Activated CD8-positive, alpha-beta T cell treated with anti-CD3 and anti-CD28 coated beads for 36 hours (primary cell): ENCODE measurements at regions not wholly inside any gene's neighbourhood (a gene's known extent, or its start where the extent isn't known, plus 50 kb on each side); places are given as distances from the start of the nearest gene placed in this dataset.
"Not testable (repeated sequence)": the region's sequence is repeated elsewhere in the genome, so short reads cannot be mapped to it uniquely, and the experiment has no call there.

ENCODE experiments used
- ATAC-seq: fragments of 200-7000 bp; cut with Tn5 transposase; one replicate; pipeline ENCODE4 v1.10.0; 2021; ENCODE audit warnings: mild to moderate bottlenecking, moderate library complexity
- CTCF ChIA-PET: fragments of 350-600 bp; sonication (Branson Sonifier 250); formaldehyde crosslinking; loops from one replicate; lab custom pipeline; 2021; ENCODE audit warnings: antibody characterized with exemption; lab: Charles Lee
- POLR2A ChIA-PET: fragments of 350-600 bp; sonication (Branson Sonifier 250); formaldehyde crosslinking; loops from one replicate; lab custom pipeline; 2021; ENCODE audit warnings: antibody characterized with exemption; lab: Charles Lee
- DNase-seq: peaks from one replicate; pipeline ENCODE4 v3.0.0-alpha.2; 2020
- H3K27ac Mint-ChIP-seq: one replicate; pipeline ENCODE4 v1.8.0; 2021; ENCODE audit warnings: mild to moderate bottlenecking, mixed read lengths
- H3K27me3 Mint-ChIP-seq: one replicate; pipeline ENCODE4 v1.8.0; 2021; ENCODE audit warnings: mixed read lengths
- H3K36me3 Mint-ChIP-seq: one replicate; pipeline ENCODE4 v1.8.0; 2021; ENCODE audit warnings: low read depth, mixed read lengths
- H3K4me1 Mint-ChIP-seq: one replicate; pipeline ENCODE4 v1.8.0; 2021; ENCODE audit warnings: low read depth, mixed read lengths
- H3K4me3 Mint-ChIP-seq: one replicate; pipeline ENCODE4 v1.8.0; 2021; ENCODE audit warnings: mild to moderate bottlenecking, moderate library complexity, mixed read lengths
- H3K9me3 Mint-ChIP-seq: one replicate; pipeline ENCODE4 v1.8.0; 2021; ENCODE audit warnings: mixed read lengths
- intact Hi-C: fragments of 100-400 bp; cut with micrococcal nuclease; formaldehyde crosslinking; loops from one replicate; pipeline ENCODE4 v1.10.0; 2022
- TF ChIP-seq, protein P1 (sequence below): fragments of 200-600 bp; IDR thresholded peaks from one replicate; pipeline ENCODE4 v1.8.0; 2022; ENCODE audit warnings: antibody characterized with exemption, mild to moderate bottlenecking

DNA sequence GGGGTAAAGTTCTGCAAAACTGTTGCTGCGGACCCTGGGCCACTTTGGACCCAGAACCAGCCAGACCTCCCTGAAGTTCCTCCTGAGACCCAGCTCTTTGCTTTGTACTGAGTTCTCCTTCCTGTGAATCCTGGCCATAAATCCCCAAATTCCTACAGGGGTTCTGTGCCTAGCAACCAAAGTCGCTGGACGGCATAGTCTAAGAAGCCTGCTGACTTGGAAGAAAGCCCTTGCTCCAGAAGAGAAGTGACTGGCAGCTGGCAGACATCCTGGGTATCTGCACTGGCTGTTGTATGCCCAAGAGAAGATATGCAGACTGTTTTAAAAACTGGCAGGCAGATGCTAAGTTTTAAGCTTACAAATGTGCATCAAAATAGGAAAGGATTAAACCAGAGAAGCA, 99.9 kb upstream of the SLC24A4 start:
- ATAC-seq (no peak), DNase-seq (no peak)
- ChIA-PET POLR2A (no interaction called here), CTCF (no interaction called here)
- Mint-ChIP-seq H3K27ac (no peak overlapping the region), H3K9me3 (no peaks in the 10 kb centered on the region), H3K27me3 (peaks cover 2% of the 10 kb centered on the region), H3K4me1 (no peaks in the 10 kb centered on the region), H3K36me3 (no peaks in the 10 kb centered on the region), H3K4me3 (no peak overlapping the region)
- intact Hi-C loops = no loop called here
- TF ChIP-seq, protein P1, sequence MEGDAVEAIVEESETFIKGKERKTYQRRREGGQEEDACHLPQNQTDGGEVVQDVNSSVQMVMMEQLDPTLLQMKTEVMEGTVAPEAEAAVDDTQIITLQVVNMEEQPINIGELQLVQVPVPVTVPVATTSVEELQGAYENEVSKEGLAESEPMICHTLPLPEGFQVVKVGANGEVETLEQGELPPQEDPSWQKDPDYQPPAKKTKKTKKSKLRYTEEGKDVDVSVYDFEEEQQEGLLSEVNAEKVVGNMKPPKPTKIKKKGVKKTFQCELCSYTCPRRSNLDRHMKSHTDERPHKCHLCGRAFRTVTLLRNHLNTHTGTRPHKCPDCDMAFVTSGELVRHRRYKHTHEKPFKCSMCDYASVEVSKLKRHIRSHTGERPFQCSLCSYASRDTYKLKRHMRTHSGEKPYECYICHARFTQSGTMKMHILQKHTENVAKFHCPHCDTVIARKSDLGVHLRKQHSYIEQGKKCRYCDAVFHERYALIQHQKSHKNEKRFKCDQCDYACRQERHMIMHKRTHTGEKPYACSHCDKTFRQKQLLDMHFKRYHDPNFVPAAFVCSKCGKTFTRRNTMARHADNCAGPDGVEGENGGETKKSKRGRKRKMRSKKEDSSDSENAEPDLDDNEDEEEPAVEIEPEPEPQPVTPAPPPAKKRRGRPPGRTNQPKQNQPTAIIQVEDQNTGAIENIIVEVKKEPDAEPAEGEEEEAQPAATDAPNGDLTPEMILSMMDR = no peak

DNA sequence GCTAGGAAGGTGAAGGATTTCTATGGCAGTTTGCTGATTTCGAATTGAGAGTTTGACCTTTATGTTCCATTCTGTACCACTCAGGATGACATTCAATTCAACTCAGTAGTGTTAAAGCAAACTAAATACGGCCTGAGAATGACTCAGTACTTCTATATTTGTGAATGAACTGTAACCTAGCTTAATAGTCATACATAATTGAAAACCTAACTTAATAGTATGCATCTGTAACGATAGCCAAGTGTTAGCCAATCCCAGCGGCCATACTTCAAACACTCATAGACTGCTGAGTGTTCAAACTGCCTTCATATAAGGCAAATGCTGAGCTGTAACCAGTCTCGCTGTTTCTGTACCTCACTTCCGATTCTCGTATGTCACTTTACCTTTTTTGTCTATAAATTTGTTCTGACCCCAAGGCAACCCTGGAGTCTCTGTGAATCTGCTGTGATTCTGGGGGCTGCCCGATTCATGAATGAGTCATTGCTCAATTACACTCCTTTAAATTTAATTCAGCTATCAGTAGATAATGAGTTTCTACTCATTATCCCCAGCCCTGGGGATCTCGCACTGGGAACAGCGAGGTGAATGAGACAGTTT, 98.5 kb upstream of the SLC24A4 start:
- TF ChIP-seq, protein P1 = no peak
- Mint-ChIP-seq H3K27me3 (peaks cover 2% of the 10 kb centered on the region), H3K27ac (no peak overlapping the region), H3K9me3 (no peaks in the 10 kb centered on the region), H3K4me3 (no peak overlapping the region), H3K36me3 (no peaks in the 10 kb centered on the region), H3K4me1 (no peaks in the 10 kb centered on the region)
- no peak for ATAC-seq
- intact Hi-C loops = no loop called here
- ChIA-PET POLR2A (no interaction called here), CTCF (no interaction called here)
- DNase-seq = no peak

DNA sequence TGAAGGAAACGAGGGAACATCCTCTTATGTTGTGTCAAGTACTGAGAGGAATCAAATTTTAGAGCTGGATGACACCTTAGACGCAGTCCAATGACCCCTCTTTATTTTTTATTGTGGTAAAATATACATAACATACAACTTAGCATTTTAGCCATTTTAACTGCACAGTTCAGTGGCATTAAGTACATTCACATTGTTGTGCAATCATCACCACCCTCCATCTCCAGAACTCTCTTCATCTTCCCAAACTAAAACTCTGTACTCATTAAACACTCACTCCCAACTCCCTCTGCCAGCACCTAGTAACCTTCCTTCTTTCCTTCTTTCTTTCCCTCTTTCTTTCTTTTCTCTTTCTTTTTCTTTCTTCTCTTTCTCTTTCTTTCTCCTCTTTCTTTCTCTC, 97.2 kb upstream of the SLC24A4 start:
- Mint-ChIP-seq H3K4me3 (no peak overlapping the region), H3K9me3 (no peaks in the 10 kb centered on the region), H3K4me1 (no peaks in the 10 kb centered on the region), H3K27me3 (peaks cover 2% of the 10 kb centered on the region), H3K36me3 (no peaks in the 10 kb centered on the region), H3K27ac (no peak overlapping the region)
- intact Hi-C loops = no loop called here
- no peak for DNase-seq
- ChIA-PET CTCF (no interaction called here), POLR2A (interaction anchor here (0.7 kb wide), 1 partner anchor 16 kb away, joined by 4 read pairs; no protein-coding TSS in a partner anchor)
- ATAC-seq = no peak
- TF ChIP-seq, protein P1 = no peak

DNA sequence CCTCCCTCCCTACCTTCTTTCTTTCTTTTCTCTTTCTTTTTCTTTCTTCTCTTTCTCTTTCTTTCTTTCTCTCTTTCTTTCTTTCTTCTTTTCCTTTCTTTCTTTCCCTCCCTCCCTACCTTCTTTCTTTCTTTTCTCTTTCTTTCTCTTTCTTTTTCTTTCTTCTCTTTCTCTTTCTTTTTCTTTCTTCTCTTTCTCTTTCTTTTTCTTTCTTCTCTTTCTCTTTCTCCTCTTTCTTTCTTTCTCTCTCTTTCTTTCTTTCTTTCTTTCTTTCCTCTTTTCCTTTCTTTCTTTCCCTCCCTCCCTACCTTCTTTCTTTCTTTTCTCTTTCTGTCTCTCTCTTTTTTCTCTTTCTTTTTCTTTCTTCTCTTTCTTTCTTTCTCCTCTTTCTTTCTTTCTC, 96.8 kb upstream of the SLC24A4 start:
- intact Hi-C loops, DNase-seq, H3K27me3 Mint-ChIP-seq, CTCF ChIA-PET, H3K4me3 Mint-ChIP-seq, H3K9me3 Mint-ChIP-seq, H3K27ac Mint-ChIP-seq, H3K36me3 Mint-ChIP-seq, ATAC-seq, POLR2A ChIA-PET, H3K4me1 Mint-ChIP-seq: not testable (repeated sequence)
- TF ChIP-seq, protein P1 = peak; percentile 49

DNA sequence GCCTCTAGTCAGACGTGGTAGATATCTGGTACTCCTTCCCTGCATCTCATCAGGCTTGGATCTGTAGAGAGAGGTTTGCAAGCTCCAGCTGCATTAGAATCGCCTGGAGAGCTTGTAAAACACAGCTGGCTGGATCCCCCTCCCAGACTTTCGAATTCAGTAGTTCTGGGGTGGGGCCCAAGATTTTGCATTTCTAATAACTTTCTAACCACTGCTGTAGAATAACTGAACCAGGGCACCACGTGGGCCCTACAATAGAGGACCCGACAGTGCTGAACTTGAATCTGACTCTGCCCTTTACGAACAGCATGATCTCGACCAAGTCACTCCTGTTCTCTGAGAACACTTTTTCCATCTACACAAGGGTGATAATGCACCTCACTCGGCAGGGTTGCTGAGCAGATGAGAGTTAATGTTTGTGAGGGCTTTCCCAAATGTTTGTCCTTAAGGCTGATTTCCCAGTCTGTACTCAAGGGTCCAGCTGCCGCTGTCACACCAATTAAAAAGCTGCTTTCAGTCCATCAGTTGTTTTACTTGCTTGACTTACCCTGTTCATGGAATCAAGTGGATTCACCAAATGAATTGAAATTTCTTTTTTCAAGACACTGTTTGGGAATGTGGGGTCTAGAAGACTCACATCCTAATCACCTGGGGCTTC, 86.6 kb upstream of the SLC24A4 start:
- Mint-ChIP-seq H3K4me1 (no peaks in the 10 kb centered on the region), H3K9me3 (peaks cover 5% of the 10 kb centered on the region), H3K27ac (no peak overlapping the region), H3K27me3 (peaks cover 11% of the 10 kb centered on the region), H3K4me3 (no peak overlapping the region), H3K36me3 (peaks cover 3% of the 10 kb centered on the region)
- ATAC-seq (no peak), DNase-seq (no peak)
- TF ChIP-seq, protein P1 = no peak
- POLR2A ChIA-PET = no interaction called here
- CTCF ChIA-PET = no interaction called here
- intact Hi-C loops = no loop called here
